HTR-8/SVneo (cell line): ENCODE measurements at regions not wholly inside any gene's neighbourhood (a gene's known extent, or its start where the extent isn't known, plus 50 kb on each side); places are given as distances from the start of the nearest gene placed in this dataset.
"Not testable (repeated sequence)": the region's sequence is repeated elsewhere in the genome, so short reads cannot be mapped to it uniquely, and the experiment has no call there.

ENCODE experiments used
- DNase-seq: peaks from one replicate; pipeline ENCODE4 v3.0.0; 2011; ENCODE audit warnings: low spot score, mixed read lengths; ENCODE audit not compliant: insufficient read length
- FAIRE-seq: peaks from 2 replicates; lab custom pipeline; 2011; peaks lifted over from hg19 to GRCh38; lab: Jason Lieb, UNC

GRCh38 chr12:13422291-13422690, 225.8 kb downstream of the EMP1 start:
- no peak for FAIRE-seq
- no peak for DNase-seq

- FAIRE-seq (no peak), DNase-seq (no peak)
These were observed 221.0 kb downstream of the EMP1 start for GRCh38 chr12:13417516-13417915.

GRCh38 chr12:13411287-13411686, 214.8 kb downstream of the EMP1 start:
- FAIRE-seq = no peak
- no peak for DNase-seq

GRCh38 chr12:13405961-13406703, 209.6 kb downstream of the EMP1 start:
- FAIRE-seq = no peak
- no peak for DNase-seq

- no peak for FAIRE-seq
- DNase-seq = no peak
These were observed 208.3 kb downstream of the EMP1 start for GRCh38 chr12:13404631-13405473.

GRCh38 chr12:13404111-13404628, 207.6 kb downstream of the EMP1 start:
- FAIRE-seq (no peak), DNase-seq (no peak)

GRCh38 chr12:13391375-13391774, 194.8 kb downstream of the EMP1 start:
- not testable (repeated sequence) for DNase-seq, FAIRE-seq

- DNase-seq (no peak), FAIRE-seq (no peak)
These were observed 194.4 kb downstream of the EMP1 start for GRCh38 chr12:13390918-13391317.

- DNase-seq = peak; percentile 47
- no peak for FAIRE-seq
These were observed 193.9 kb downstream of the EMP1 start for GRCh38 chr12:13390381-13390861.

- DNase-seq = no peak
These were observed 190.6 kb downstream of the EMP1 start for GRCh38 chr12:13387101-13387500.

GRCh38 chr12:13386323-13387039, 190.0 kb downstream of the EMP1 start:
- no peak for DNase-seq
- FAIRE-seq = no peak

More at GRCh38 chr12:13387101-13387500, 190.6 kb downstream of the EMP1 start:
- FAIRE-seq = no peak

GRCh38 chr12:13383379-13383778, 186.9 kb downstream of the EMP1 start:
- DNase-seq (no peak), FAIRE-seq (no peak)

GRCh38 chr12:13380297-13380696, 183.8 kb downstream of the EMP1 start:
- no peak for FAIRE-seq
- no peak for DNase-seq

GRCh38 chr12:13379531-13380188, 183.1 kb downstream of the EMP1 start:
- DNase-seq (no peak), FAIRE-seq (no peak)

GRCh38 chr12:13377698-13378097, 181.2 kb downstream of the EMP1 start:
- DNase-seq (no peak), FAIRE-seq (no peak)

GRCh38 chr12:13376610-13377373, 180.3 kb downstream of the EMP1 start:
- no peak for DNase-seq
- no peak for FAIRE-seq

GRCh38 chr12:13375583-13376345, 179.2 kb downstream of the EMP1 start:
- FAIRE-seq (no peak), DNase-seq (no peak)

- no peak for FAIRE-seq
- DNase-seq = no peak
These were observed 178.3 kb downstream of the EMP1 start for GRCh38 chr12:13374793-13375192.
